ENCODE measurements at regions not wholly inside any gene's neighbourhood (a gene's known extent, or its start where the extent isn't known, plus 50 kb on each side); places are given as distances from the start of the nearest gene placed in this dataset.

DNA sequence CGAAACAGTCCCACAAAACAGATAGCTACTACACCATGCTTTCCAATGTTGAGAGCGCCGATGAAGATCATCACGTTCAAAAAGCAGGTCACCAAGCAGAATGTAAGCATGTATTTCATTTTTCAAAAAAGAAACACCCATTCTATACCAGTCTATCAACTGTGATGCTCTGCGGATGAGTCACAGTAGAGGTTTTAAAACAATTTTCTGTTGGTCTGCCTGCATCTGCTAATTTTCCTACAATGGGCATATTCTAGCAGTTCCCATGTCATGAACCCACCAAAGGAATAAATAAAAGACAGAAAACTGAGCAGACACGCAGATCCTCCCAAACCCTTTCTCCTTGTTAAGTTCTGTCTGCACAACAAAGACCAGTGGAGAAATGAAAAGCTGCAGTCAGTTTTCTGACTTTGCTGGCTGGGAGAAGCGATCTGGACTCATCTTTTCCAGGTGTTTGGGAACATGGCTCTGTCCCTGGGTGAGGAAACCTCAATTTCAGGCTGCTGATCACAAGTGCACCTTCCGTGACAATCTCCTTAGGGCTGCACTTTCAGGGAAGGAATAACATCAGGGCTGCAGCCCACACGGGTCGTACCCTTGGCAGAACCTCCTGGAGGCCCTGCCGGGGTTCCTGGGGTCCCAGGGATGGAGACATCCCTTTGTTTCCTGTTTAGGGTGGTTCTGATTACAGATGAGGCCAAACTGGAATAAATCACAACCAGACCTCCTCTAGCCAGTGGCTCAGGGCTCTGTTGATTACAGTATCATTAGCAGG lies 200.1 kb downstream of the BMP7 start:
- Mint-ChIP-seq H3K9me3 (ENCODE audit: unreplicated experiment) (no peaks in the 10 kb centered on the region), H3K36me3 (ENCODE audit: insufficient read depth, unreplicated experiment) (no peaks in the 10 kb centered on the region), H3K4me1 (ENCODE audit: insufficient read depth, unreplicated experiment) (no peaks in the 10 kb centered on the region), H3K27me3 (ENCODE audit: insufficient read depth, unreplicated experiment) (peaks cover 42% of the 10 kb centered on the region), H3K27ac (ENCODE audit: low read depth, unreplicated experiment) (no peak overlapping the region), H3K4me3 (ENCODE audit: unreplicated experiment) (no peak overlapping the region)
- ChIA-PET POLR2A (interaction anchor here (0.9 kb wide), 1 partner anchor 518 kb away, joined by 3 read pairs; no protein-coding TSS in a partner anchor), CTCF (interaction anchor here (1.4 kb wide), 2 partner anchors 14 to 15 kb away, joined by 4 read pairs; no protein-coding TSS in a partner anchor)
- BruUV-seq (replicated peaks), result no TSS peak
- no peak for TF ChIP-seq CTCF (IDR thresholded peaks at IDR 0.05; ENCODE audit: unreplicated experiment)
- DNase-seq (ENCODE audit: unreplicated experiment), result no peak
- intact Hi-C loops (cut with micrococcal nuclease), result no loop called here

DNA sequence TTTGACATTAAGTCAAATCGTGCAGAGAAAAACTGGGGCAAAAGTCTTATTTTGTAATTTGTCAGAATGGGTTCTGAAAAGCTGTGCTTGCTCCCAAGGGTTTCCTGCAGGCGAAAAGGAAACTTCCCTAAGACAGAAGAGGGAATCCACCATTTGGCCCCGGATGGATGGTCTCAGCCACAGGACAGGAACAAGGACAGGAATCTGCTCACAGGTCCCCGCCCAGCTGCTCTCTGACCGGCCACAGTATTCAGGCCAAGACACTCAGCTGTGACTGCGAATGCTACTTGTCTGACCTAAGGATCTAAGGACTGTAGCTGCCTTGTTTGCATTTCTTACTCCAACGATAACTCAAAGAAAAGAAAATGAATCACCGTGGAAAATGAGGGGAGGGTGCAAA lies 197.0 kb downstream of the BMP7 start:
- Mint-ChIP-seq H3K27me3 (ENCODE audit: insufficient read depth, unreplicated experiment) (peaks cover 50% of the 10 kb centered on the region), H3K9me3 (ENCODE audit: unreplicated experiment) (no peaks in the 10 kb centered on the region), H3K4me1 (ENCODE audit: insufficient read depth, unreplicated experiment) (no peaks in the 10 kb centered on the region), H3K36me3 (ENCODE audit: insufficient read depth, unreplicated experiment) (no peaks in the 10 kb centered on the region), H3K27ac (ENCODE audit: low read depth, unreplicated experiment) (no peak overlapping the region), H3K4me3 (ENCODE audit: unreplicated experiment) (no peak overlapping the region)
- CTCF ChIA-PET, result interaction anchor here (0.9 to 1.9 kb wide), 5 partner anchors 9 to 518 kb away, joined by 5 to 8 read pairs (median 7); no protein-coding TSS in a partner anchor
- POLR2A ChIA-PET, result interaction anchor here (1.3 kb wide), 1 partner anchor 9 kb away, joined by 4 read pairs; no protein-coding TSS in a partner anchor
- no peak for DNase-seq (ENCODE audit: unreplicated experiment)
- no TSS peak for BruUV-seq (replicated peaks)
- no peak for TF ChIP-seq CTCF (IDR thresholded peaks at IDR 0.05; ENCODE audit: unreplicated experiment)
- intact Hi-C loops (cut with micrococcal nuclease), result no loop called here

- CTCF ChIA-PET, result interaction anchor here (0.7 to 1.9 kb wide), 5 partner anchors 10 to 519 kb away, joined by 4 to 8 read pairs (median 7); no protein-coding TSS in a partner anchor
- no peaks in the 10 kb centered on the region for H3K4me1 Mint-ChIP-seq (ENCODE audit: insufficient read depth, unreplicated experiment)
- peaks cover 46% of the 10 kb centered on the region for H3K27me3 Mint-ChIP-seq (ENCODE audit: insufficient read depth, unreplicated experiment)
- no peaks in the 10 kb centered on the region for H3K36me3 Mint-ChIP-seq (ENCODE audit: insufficient read depth, unreplicated experiment)
- BruUV-seq (replicated peaks), result no TSS peak
- POLR2A ChIA-PET, result interaction anchor here (1.3 kb wide), 1 partner anchor 9 kb away, joined by 4 read pairs; no protein-coding TSS in a partner anchor
- peaks cover 5% of the 10 kb centered on the region for H3K9me3 Mint-ChIP-seq (ENCODE audit: unreplicated experiment)
- DNase-seq (ENCODE audit: unreplicated experiment), result no peak
- TF ChIP-seq CTCF (IDR thresholded peaks at IDR 0.05; ENCODE audit: unreplicated experiment), result no peak
- H3K27ac Mint-ChIP-seq (ENCODE audit: low read depth, unreplicated experiment), result no peak overlapping the region
- H3K4me3 Mint-ChIP-seq (ENCODE audit: unreplicated experiment), result no peak overlapping the region
- intact Hi-C loops (cut with micrococcal nuclease), result no loop called here
Measured at GRCh38 chr20:57070296-57070695, 196.1 kb downstream of the BMP7 start.

- POLR2A ChIA-PET, result interaction anchor here (0.7 kb wide), 1 partner anchor 442 kb away, joined by 3 read pairs; the partner anchor contains the start of gene TFAP2C
- Mint-ChIP-seq H3K36me3 (ENCODE audit: insufficient read depth, unreplicated experiment) (no peaks in the 10 kb centered on the region), H3K27ac (ENCODE audit: low read depth, unreplicated experiment) (no peak overlapping the region), H3K9me3 (ENCODE audit: unreplicated experiment) (peaks cover 5% of the 10 kb centered on the region), H3K27me3 (ENCODE audit: insufficient read depth, unreplicated experiment) (peaks cover 36% of the 10 kb centered on the region), H3K4me1 (ENCODE audit: insufficient read depth, unreplicated experiment) (peaks cover 6% of the 10 kb centered on the region), H3K4me3 (ENCODE audit: unreplicated experiment) (no peak overlapping the region)
- intact Hi-C loops (cut with micrococcal nuclease), result no loop called here
- CTCF ChIA-PET, result interaction anchor here (0.6 to 1.9 kb wide), 5 partner anchors 8 to 746 kb away, joined by 3 to 7 read pairs (median 3); no protein-coding TSS in a partner anchor
- TF ChIP-seq CTCF (IDR thresholded peaks at IDR 0.05; ENCODE audit: unreplicated experiment), result no peak
- BruUV-seq (replicated peaks), result no TSS peak
- DNase-seq (ENCODE audit: unreplicated experiment), result no peak
Measured at GRCh38 chr20:57071283-57071731, 195.1 kb downstream of the BMP7 start.
